NCI-H748 (cell line): ENCODE measurements at regions not wholly inside any gene's neighbourhood (a gene's known extent, or its start where the extent isn't known, plus 50 kb on each side); places are given as distances from the start of the nearest gene placed in this dataset.

ENCODE experiments used
- DNase-seq: peaks from one replicate; lab custom pipeline; 2025; ENCODE audit not compliant: unreplicated experiment; lab: John Stamatoyannopoulos, UW

DNA sequence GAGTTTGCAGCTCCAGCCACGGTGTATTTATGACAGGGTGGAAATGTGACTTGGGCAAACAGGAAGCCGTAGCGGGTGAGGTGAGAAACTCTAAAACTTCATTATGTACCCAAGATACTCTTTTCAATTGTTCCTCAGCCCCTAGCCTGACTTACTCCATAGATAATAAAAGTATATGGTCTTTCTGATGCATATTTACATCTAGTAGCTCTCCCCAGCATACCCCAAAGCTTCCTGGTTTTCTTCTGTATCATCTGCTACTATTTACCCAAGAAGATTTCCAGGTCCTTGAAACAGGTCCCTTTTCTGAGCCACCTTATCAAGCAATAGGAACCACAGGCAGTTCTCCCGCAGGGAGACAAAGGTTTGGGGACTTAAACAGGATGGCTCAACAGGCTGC, 201.5 kb upstream of the ESRRG start:
- DNase-seq, result no peak

DNA sequence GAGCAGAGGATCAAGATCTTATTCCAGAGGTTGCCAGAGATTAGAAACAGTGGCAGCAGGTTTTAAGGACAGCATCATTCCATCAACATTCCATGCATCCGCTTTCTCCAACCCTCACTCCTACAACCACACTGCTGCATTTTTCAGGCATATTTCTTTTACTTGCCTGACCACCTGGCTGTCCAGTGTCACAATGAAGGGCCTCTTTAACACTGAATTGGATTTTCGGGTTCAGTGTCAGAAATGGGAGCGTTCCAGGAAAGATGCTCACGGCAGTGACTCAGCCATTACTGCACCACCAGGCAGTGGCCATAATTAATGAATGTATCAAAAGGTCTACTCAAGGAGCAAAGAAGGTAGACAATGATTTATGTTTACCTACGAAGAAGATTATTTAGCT, 200.4 kb upstream of the ESRRG start:
- DNase-seq, result no peak

DNA sequence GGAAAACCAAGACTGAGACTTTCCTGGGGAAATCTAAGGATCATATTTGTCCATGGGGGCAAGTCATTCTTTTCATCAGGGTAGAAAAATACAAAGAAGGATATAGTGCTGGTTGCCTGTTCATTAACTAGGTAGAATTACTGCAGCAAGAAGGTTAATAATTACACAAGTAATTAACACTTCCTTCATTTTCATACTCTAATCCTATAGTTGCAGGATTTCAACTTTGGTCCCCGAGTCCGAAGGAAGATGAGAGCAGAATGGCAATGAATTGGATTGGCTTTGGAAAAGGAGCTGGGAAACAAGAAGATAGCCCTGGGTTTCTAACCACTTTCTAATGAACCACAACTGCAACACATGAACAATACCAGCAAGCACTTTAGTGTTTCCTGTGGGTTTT, 199.2 kb upstream of the ESRRG start:
- no peak for DNase-seq

DNA sequence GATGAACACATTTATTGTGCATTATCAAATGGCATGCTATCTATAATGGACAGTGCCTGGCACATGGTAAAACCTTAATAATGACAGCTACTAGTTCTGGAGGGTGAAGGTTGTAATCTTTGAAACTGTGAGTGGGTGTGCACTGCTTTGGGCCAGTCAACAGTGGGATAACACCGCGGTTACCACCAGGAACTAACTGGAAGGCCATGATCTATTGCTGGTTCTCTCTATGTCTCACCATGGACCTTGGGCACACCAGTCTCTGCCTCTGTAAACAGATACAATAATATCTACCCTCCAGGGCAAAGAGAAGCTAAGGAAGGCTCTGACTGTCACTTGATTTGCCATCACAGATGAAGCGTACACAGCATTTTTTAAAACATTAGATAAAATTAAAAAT, 198.6 kb upstream of the ESRRG start:
- no peak for DNase-seq

DNA sequence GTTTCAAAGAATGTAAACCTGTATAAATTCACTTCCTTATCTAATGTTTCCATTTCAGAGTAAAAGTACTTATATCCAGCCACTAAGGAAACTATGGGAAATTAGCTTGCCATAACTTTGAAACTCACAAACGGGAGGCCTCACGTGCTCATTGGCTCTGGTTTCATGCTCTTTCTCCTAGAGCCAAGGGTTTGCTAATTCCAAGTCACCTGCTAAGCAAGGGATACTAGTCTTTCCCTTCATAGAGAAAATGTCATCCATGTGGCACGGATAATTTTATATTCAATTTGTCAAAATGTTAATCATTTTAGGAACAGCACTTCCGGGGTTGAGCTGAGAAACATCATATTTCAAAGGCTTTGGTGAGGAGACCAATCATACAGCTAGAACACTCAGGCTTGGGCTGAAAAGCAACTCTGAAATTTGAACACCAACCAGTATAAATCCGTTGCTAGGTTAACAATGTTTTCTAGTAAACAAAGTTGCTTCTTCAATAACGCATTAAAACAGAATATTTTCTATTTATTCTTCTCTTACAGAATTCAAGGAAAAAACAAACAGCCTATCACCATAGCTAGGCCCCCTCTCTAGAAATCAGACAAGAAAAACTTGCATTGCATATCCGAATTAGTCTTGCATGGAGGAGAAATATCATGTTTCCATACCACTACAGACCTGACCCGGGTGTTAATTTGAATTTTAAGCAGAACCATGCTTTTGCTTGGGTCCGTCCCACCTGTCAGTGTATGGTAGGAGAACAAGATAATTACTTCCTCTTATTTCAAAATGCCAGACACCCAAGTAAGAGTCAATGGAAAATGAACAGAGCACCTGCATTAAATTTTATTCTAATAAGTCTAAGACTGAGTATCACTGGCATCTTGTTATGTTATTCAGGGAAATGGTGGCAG, 196.1 kb upstream of the ESRRG start:
- no peak for DNase-seq

DNA sequence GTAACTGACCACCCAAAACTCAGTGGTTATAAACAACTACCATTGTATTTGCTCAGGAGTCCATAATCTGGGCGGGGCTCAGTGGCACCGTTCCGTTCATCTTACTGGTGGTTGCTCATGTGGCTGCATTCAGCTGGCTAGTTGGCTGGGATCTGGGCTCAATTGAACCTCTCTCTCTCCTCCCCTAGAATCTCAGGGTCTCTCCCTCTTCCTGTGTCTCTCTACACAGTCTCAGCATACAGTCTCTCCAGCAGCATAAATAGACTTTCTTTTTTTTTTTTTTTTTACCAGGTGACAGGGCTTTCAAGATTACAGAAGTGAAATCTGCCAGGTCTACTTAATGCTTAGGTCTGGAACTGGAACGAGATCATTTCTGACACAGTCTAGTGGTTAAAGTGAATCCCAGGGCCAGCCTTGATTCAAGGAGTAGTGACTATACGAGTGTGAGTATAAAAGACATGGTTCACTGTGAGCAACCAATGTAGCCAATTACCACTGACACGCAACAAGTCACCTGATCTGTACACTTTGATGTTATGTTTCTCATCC, 193.7 kb upstream of the ESRRG start:
- no peak for DNase-seq

DNA sequence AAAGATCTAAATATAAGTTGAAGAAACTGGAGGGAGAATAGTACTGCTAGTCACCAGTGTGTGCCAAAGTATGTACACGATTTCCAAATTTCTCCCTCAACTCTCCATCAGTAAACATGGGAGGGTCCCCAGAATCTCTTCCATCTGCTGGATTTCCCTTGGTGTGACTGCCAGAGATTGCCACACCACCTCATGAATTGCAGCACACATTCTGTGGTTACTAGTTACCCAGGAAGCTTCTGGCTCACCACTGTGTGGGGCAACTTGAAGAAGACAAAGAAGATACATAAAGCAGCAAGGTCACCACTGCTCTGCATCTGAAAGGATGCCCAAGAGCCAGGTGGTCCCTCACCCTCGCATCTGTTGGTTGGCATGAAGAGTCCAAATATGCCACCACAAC, 191.7 kb upstream of the ESRRG start:
- no peak for DNase-seq

DNA sequence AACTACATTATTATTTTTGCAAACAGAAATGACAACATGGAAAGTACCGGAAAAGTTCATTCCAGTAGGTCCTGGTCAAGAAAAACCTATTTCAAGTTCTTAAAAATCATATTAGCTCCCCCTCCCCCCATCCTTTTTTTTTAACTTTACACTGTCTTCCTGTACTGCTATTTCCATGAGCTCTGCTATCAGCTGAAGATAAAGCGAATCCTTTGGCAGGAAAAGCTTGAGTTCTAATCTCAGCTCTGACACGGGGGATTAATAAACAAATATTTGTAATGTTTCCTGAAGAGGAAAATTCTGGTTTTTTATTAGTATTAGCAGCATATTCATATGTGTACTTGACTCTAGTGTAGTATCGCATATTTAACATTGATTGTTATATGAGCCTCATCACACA, 190.7 kb upstream of the ESRRG start:
- DNase-seq, result no peak

DNA sequence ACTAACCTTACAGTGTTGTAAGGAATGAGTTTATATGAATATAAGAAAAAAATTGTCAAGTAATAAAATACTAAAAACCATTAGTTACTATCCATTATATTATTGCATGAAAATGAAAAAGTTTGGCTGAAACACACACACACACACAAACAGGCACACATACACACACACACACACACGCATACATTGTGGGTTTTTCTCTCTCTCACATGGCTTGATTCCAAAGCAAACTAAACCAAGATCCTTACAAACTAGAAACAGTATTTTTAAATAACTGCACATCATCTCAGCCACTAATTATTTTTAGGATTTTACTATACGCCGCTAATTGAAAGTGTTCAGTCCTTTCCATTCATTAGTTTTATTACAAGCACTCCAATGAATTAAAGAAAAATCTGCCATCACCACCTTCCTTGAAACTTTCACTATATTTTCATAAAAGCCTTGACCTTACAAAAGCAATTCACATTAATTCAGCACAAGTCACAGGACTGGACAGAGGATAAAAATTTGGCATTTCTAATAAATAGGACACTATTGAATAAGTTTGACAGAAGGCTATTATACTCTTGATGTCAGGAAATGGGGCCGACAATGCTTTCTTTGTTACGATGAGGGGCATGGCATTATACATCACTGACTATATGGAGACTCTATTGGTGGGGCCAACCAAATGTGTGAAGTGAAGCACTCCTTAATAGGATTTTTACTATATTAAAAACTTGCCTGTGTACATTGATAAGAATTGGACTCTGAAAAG, 187.0 kb upstream of the ESRRG start:
- DNase-seq, result no peak

DNA sequence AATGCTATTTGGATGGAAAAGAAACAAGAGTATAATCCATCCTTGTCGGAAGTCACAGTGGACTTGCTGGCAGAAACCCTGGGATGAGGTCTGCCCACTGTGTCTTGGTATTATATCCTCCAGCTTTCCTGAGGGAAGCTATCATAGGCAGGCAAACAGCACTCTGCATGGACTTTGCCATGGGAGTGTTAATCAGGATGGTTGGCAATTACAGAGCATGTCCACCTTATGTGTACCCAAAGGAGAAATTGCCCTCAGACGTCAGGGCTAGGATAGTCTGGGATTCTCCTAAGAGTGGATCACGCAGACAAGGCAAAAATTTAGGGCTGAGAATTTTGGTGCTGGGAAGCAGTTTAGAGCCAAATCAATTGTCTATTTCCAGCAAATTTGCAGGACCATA, 184.9 kb upstream of the ESRRG start:
- DNase-seq, result no peak

DNA sequence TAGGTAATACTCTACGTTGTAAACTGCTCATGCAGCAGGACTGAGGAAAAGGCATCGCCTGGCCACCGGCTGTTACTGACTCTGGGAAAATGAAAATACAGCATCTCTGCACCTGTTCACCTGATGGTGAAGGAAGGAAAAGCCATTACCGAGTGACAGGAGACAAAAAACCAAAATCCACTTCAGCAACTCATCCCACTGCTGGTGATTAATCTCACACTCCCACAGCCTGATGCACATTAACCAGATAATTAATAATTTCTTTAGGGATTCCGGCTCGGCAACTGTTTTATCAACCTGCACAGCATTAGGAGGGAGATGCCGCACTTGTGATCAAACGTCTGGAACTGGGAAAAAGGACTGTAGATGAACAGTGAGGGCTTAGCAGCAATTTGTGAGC, 183.9 kb upstream of the ESRRG start:
- no peak for DNase-seq

DNA sequence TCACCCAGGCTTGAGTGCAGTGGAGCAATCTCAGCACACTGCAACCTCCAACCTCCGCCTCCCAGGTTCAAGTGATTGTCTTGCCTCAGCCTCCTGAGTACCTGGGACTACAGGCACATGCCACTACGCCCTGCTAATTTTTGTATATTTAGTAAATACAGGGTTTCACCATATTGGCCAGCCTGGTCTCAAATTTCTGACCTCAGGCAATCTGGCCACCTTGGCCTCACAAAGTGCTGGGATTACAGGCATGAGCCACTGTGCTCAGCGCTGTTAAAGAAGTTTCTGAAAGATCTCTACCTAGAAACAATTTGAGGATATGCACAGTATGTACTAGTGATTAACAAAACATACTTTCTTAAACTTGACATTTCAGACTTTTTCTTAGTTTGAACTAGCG, 182.6 kb upstream of the ESRRG start:
- DNase-seq, result no peak

DNA sequence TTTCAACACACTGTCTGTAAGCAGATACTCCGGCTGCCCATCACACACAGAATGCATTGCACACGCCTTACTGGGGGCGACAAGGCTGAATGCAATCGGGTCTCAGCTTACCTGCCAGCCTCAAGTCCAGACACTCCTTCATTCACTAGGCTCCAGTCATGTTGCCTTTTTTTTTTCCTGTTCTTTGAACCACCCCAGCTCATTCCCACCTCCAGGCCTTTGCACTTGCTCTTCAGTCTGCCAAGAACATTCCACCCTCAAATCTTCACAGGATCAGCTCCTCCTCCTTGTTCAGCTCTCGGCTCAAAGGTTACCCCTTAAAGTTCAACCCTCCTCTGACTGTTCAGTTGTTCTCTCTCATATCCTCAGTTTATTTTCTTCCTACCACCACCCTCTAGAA, 181.9 kb upstream of the ESRRG start:
- no peak for DNase-seq

DNA sequence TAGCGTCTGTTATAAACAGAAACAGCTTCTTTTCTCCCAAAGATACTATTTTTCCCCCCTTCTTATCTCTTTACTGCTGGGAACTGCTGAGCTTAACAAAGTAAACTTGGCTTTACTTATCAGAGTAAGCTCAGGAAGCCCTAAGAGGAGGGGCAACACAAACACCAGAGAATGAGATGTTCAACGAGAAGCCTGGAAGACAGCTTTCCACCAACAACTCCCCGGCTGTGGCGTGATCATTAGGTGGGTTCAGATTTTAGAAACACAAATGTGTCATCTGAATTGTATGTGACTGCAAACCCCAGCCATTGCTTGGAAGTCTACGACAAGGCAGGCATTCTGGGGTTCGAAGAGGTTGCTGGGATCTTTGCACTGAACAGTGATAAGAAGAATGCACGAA, 181.2 kb upstream of the ESRRG start:
- no peak for DNase-seq

DNA sequence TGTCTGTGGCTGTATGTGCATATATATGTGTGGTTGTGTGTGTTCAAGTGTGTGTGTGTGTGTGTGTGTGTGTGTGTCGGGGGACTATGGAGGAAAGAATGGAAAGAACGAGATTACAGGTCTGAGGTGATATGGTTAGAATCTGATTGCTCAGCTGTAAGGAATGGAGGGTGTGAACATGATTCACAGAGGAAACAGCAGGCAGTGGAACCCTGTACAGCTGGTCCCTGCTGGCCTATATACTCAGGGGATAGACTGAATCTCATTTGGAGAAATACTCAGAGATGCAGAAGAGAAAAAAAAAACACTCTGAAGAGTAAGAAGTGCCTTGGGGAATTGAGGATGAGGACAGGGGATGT, 180.1 kb upstream of the ESRRG start:
- no peak for DNase-seq

DNA sequence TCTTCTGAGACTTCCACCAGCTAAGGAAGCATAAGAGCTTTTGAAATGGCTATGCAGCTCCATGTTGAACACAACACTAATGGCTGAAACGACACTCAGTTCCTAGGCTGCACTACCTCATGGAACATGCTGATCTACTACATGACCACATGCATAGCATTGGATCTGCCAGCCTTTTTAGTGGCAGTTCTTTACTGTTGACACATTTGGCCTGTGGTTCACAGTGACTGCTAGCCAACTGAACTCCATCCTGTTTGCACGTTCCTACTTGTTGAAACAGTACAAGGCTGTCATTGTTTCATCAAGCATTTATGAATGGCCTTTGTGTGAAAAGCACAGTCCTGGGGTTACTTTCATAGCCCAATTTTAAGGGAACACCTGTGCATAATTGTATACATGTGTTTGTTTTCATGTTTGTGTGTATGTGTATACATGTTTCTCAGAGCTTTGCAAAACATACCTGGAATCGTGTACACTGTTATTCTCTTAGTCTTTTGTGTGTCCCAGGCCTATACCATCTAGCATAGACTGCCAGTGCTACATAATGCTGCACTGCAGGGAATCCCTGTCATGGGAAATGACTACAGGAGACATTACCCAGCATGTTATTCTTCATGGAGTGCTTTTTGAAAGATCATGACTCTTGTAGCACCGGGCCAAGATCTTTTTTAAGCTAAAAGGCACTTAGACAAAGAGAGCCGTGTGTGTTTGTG, 179.6 kb upstream of the ESRRG start:
- DNase-seq, result peak; percentile 33

DNA sequence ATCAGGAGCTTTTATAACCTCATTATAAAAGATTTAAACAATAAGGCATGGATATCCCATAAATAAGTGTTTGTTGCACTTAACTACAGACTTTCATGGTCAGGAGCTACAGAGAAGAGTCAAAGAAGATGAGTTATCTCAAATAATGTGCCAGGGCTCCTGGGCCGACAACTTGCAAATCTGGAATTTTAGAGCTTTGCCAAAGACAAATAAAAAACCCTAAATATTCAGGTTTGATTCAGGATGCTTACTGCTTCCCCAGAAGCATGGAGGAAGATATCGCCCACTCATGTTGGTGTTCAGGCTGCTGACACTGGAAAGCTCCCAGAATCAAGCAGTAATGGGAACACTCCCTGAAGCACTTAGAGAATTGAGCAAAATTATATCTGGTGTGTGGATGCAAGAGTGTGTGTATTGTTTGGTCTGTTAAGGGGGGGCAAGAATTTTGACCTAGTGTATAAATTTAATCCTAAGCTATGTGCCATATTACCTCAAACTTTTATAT, 176.9 kb upstream of the ESRRG start:
- DNase-seq, result no peak

DNA sequence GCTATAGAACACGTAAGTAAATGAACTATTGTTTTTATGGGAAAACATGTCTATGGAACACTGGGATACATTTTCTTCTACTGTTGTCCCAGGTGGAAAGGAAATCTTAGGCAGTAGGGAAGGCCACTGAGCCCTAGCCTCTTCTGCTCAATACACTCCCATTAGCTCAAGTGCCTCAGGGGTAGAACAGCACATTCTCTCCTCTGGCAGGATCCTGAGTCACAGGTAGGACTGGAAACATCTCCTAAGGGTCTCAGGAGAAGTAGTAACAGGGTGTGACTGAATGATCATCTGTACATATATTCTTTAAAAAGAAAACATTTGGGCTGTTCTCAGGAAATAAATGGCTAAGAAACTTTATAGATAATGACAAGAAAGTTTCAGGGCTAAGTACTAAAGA, 175.6 kb upstream of the ESRRG start:
- no peak for DNase-seq

DNA sequence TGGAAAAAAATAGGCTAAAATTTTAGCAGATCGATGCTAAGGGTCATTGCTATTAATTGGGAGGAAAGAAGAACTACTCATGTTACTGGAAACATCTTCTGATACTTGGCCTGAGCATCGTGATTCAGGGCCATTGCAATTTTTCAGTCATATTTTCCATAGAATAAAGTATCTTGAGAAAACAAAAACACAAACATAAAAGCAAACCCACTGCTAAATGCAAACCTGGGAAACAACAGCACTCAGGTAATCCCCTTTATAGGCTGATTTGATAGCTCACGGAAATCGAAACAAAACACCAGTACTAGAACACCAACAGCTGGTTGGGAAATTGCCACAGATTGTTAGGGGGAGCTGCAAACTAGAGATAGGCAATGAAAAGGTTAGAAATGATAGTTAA, 172.9 kb upstream of the ESRRG start:
- DNase-seq, result no peak

DNA sequence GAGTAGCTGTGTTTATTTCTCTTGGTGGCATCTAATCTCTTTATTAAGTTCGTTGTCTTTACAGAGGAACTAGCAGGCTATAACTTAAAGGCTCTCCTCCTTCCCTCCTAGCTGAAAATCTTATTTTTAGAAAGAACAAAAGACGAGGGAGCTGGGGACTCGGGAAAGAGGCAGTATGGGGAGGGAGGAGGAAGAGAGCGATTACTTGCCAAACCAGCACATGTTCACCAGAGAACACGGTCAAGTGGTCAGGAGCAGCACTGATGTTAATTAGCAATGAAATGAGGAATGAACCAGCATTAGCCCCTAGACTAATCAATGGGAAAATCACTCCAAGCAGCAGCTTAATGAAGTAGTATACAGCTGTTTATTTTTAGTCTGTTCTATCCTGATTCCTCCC, 171.3 kb upstream of the ESRRG start:
- no peak for DNase-seq

DNA sequence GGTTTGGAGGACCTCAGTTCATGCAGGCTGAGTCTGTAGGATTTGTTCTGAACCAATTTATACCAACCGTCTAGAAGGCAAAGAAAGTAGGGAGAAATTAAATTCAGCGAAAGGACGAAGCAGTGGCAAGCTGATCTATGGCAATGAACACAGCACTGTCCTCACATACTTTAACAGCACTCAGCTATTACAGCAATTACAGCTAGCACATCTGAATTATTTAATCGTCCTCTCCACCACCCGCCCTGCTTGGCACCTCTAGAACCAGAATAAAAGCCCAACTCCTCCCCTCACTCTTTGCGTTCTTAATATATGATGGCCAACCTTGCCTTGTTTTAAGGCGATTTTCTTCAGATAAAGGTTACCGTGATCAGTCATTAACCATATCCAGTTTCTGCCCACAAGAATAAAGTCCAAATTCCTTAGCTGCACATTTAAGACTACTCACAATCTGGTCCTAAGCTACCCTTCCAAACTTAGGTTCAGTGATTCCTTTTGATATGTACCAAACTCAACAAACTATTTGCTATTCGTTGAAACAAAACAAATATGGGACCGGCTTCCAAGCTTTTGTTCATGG, 169.4 kb upstream of the ESRRG start:
- no peak for DNase-seq
